HCT116 (cell line): ENCODE measurements at regions not wholly inside any gene's neighbourhood (a gene's known extent, or its start where the extent isn't known, plus 50 kb on each side); places are given as distances from the start of the nearest gene placed in this dataset.

Experiments used
- ATAC-seq: fragments of 200-7000 bp; cut with Tn5 transposase; 2 replicates; pipeline ENCODE4 v1.9.1; 2020; ENCODE audit warnings: mild to moderate bottlenecking, moderate library complexity
- BruUV-seq: library from RNA; stranded (reverse); fragments of 400-500 nt; replicated peaks from 2 replicates; lab custom pipeline; 2021; lab: Mats Ljungman, UMichigan
- CTCF ChIA-PET: fragments of 300-600 bp; sonication (Branson Sonifier 250); formaldehyde crosslinking; loops from one replicate; lab custom pipeline; 2021; ENCODE audit warnings: antibody characterized with exemption; lab: Charles Lee
- POLR2A ChIA-PET: fragments of 300-600, 350-600 bp; sonication (Branson Sonifier 250); formaldehyde crosslinking; loops from one replicate; lab custom pipeline; 2021; ENCODE audit warnings: antibody characterized with exemption; lab: Charles Lee
- RAD21 ChIA-PET, 2 experiments: fragments of 300-600 bp; sonication (Branson Sonifier 250); formaldehyde crosslinking; loops; one replicate each; lab custom pipeline; 2023; ENCODE audit warnings: low total read pairs in 2 of 2; ENCODE audit not compliant: uncharacterized antibody in 2 of 2, unreplicated experiment in 2 of 2, low non-redundant PET in 1 of 2; lab: Charles Lee
- DNase-seq: peaks from one replicate; pipeline ENCODE4 v3.0.0-alpha.2; 2010; ENCODE audit warnings: low read depth, low spot score
- H2AFZ ChIP-seq: fragments of 200-600 bp; shearing (Covaris generic), sonication (generic); 2 replicates; pipeline ENCODE4 v1.6.1; 2017; ENCODE audit warnings: low read depth, mixed run types, mixed read lengths, antibody characterized with exemption, low read length; ENCODE audit not compliant: poor library complexity, severe bottlenecking
- H3K27ac ChIP-seq: 2 replicates; pipeline ENCODE4 v1.5.1; 2012; ENCODE audit warnings: low read depth, low read length
- H3K27me3 ChIP-seq: fragments of 200-600 bp; sonication (generic); 2 replicates; pipeline ENCODE4 v1.6.1; 2016; ENCODE audit warnings: mixed run types, low read length, mixed read lengths; ENCODE audit not compliant: insufficient read depth
- H3K36me3 ChIP-seq, 2 experiments: fragments of 200-500 bp in 1 of 2; fragments of 200-600 bp in 1 of 2; sonication (Bioruptor generic) in 1 of 2; sonication (generic) in 1 of 2; 2 replicates each; pipeline versions ENCODE4 v1.5.1 to v1.6.1; 2014 to 2016; ENCODE audit warnings: low read length in 2 of 2, inconsistent platforms in 1 of 2, mixed read lengths in 1 of 2, mixed run types in 1 of 2; ENCODE audit not compliant: insufficient read depth in 2 of 2, control insufficient read depth in 1 of 2
- H3K4me1 ChIP-seq, 2 experiments: fragments of 200-600 bp in 1 of 2; sonication (generic) in 1 of 2; 2 replicates each; pipeline versions ENCODE4 v1.5.1 to v1.6.1; 2012 to 2017; ENCODE audit warnings: low read length in 2 of 2, inconsistent platforms in 1 of 2, mild to moderate bottlenecking in 1 of 2, mixed read lengths in 1 of 2, mixed run types in 1 of 2, moderate library complexity in 1 of 2; ENCODE audit not compliant: insufficient read depth in 2 of 2, control insufficient read depth in 1 of 2
- H3K4me2 ChIP-seq: fragments of 200-600 bp; sonication (generic); 2 replicates; pipeline ENCODE4 v1.6.1; 2017; ENCODE audit warnings: mixed run types, low read length, mixed read lengths
- H3K4me3 ChIP-seq, 2 experiments: fragments of 200-600 bp in 1 of 2; sonication (generic) in 1 of 2; replicated peaks in 1 of 2; 2 replicates each; pipeline ENCODE4 v1.5.1; 2011 to 2016; ENCODE audit warnings: low read length in 2 of 2, control low read depth in 1 of 2, low read depth in 1 of 2, mild to moderate bottlenecking in 1 of 2, mixed read lengths in 1 of 2, mixed run types in 1 of 2
- H3K79me2 ChIP-seq: fragments of 200-600 bp; sonication (generic); 2 replicates; pipeline ENCODE4 v1.6.1; 2017; ENCODE audit warnings: mild to moderate bottlenecking, mixed run types, low read length, moderate library complexity, mixed read lengths; ENCODE audit not compliant: insufficient read depth
- H3K9ac ChIP-seq: fragments of 200-600 bp; sonication (generic); 2 replicates; pipeline ENCODE4 v1.6.1; 2016; ENCODE audit warnings: low read length, mixed read lengths
- H3K9me2 ChIP-seq: fragments of 200-600 bp; sonication (generic), shearing (Covaris generic); 2 replicates; pipeline ENCODE4 v1.6.1; 2017; ENCODE audit warnings: mixed run types, mild to moderate bottlenecking, moderate library complexity; ENCODE audit not compliant: insufficient read depth
- H3K9me3 ChIP-seq, 2 experiments: fragments of 200-500 bp in 1 of 2; fragments of 200-600 bp in 1 of 2; sonication (Bioruptor generic) in 1 of 2; sonication (generic) in 1 of 2; 2 replicates each; pipeline ENCODE4 v1.6.1; 2014 to 2017; ENCODE audit warnings: low read length in 2 of 2, mixed read lengths in 2 of 2, inconsistent platforms in 1 of 2, low read depth in 1 of 2, mild to moderate bottlenecking in 1 of 2, mixed run types in 1 of 2, moderate library complexity in 1 of 2; ENCODE audit not compliant: control insufficient read depth in 1 of 2, insufficient read depth in 1 of 2
- H4K20me1 ChIP-seq: fragments of 200-600 bp; sonication (generic), shearing (Covaris generic); 2 replicates; pipeline ENCODE4 v1.6.1; 2017; ENCODE audit warnings: mixed run types, mild to moderate bottlenecking, moderate library complexity; ENCODE audit not compliant: insufficient read depth
- CBX3 ChIP-seq: IDR thresholded peaks from 2 replicates; pipeline ENCODE4 v1.6.1; 2012; ENCODE audit warnings: low read depth
- CTCF ChIP-seq, 3 experiments: fragments of 200-600 bp in 1 of 3; sonication (generic) in 1 of 3; IDR thresholded peaks in 2 of 3; conservative IDR thresholded peaks in 1 of 3; 2 replicates each; pipeline ENCODE4 v1.5.1; 2012 to 2017; ENCODE audit warnings: low read depth in 2 of 3, low read length in 2 of 3, antibody characterized with exemption in 1 of 3, borderline replicate concordance in 1 of 3, control low read depth in 1 of 3, mild to moderate bottlenecking in 1 of 3, mixed read lengths in 1 of 3, mixed run types in 1 of 3, moderate library complexity in 1 of 3; ENCODE audit not compliant: insufficient read depth in 1 of 3
- EZH2 ChIP-seq: fragments of 200-600 bp; sonication (generic); IDR thresholded peaks from 2 replicates; pipeline ENCODE4 v1.6.1; 2017; ENCODE audit warnings: antibody characterized with exemption, mixed run types
- FOSL1 ChIP-seq: IDR thresholded peaks from 2 replicates; pipeline ENCODE4 v1.6.1; 2012; ENCODE audit warnings: low read depth
- JUND ChIP-seq: IDR thresholded peaks from 2 replicates; pipeline ENCODE4 v1.6.1; 2012
- POLR2AphosphoS5 ChIP-seq: IDR thresholded peaks from 2 replicates; pipeline ENCODE4 v1.6.1; 2011; ENCODE audit warnings: mild to moderate bottlenecking, low read depth, low read length, moderate library complexity
- REST ChIP-seq: IDR thresholded peaks from 2 replicates; pipeline ENCODE4 v1.6.1; 2012; ENCODE audit warnings: low read depth
- SIN3A ChIP-seq: IDR thresholded peaks from 2 replicates; pipeline ENCODE4 v1.6.1; 2012; ENCODE audit warnings: low read depth
- SP1 ChIP-seq: IDR thresholded peaks from 2 replicates; pipeline ENCODE4 v1.6.1; 2012; ENCODE audit warnings: low read depth
- SRF ChIP-seq: IDR thresholded peaks from 2 replicates; pipeline ENCODE4 v1.6.1; 2012; ENCODE audit warnings: low read depth
- TCF7L2 ChIP-seq: IDR thresholded peaks from 2 replicates; pipeline ENCODE4 v1.7.0; 2011; ENCODE audit warnings: borderline replicate concordance, inconsistent platforms; ENCODE audit not compliant: insufficient read depth, insufficient read length; ENCODE audit errors: extremely low read depth
- YY1 ChIP-seq: IDR thresholded peaks from 2 replicates; pipeline ENCODE4 v1.6.1; 2011; ENCODE audit warnings: low read length, low read depth, moderate library complexity, mild to moderate bottlenecking; ENCODE audit not compliant: insufficient replicate concordance; ENCODE audit errors: extremely low read depth
- ZFX ChIP-seq: fragments of 450-650 bp; IDR thresholded peaks from 2 replicates; pipeline ENCODE4 v1.6.1; 2017
- ZNF274 ChIP-seq: fragments of 200-500 bp; sonication (Bioruptor generic); IDR thresholded peaks from 2 replicates; pipeline ENCODE4 v1.6.1; 2014; ENCODE audit warnings: mild to moderate bottlenecking, low read depth, low read length, inconsistent platforms
- intact Hi-C: fragments of 100-400 bp; cut with micrococcal nuclease; formaldehyde crosslinking; loops from 2 replicates; pipeline ENCODE4 v1.10.0; 2022

GRCh38 chr5:32859211-32859641, 148.1 kb downstream of the NPR3 start:
- Histone ChIP-seq H3K27me3 (no peaks in the 10 kb centered on the region), H3K79me2 (no peaks in the 10 kb centered on the region), H3K9me2 (no peaks in the 10 kb centered on the region), H3K9ac (no peak overlapping the region), H2AFZ (no peak overlapping the region), H4K20me1 (no peaks in the 10 kb centered on the region), H3K36me3 (no peaks in the 10 kb centered on the region), H3K4me1 (no peaks in the 10 kb centered on the region), H3K9me3 (no peaks in the 10 kb centered on the region), H3K4me2 (no peak overlapping the region), H3K27ac (no peak overlapping the region), H3K4me3 (no peak overlapping the region)
- ChIA-PET RAD21 (no interaction called here), POLR2A (no interaction called here), CTCF (no interaction called here)
- no peak for DNase-seq
- TF ChIP-seq ZFX, result no peak
- no peak for TF ChIP-seq ZNF274
- no peak for TF ChIP-seq YY1
- TF ChIP-seq SP1, result no peak
- TF ChIP-seq CBX3, result no peak
- TF ChIP-seq CTCF (IDR thresholded peaks at IDR 0.05 in 2 of 3, conservative IDR thresholded peaks at IDR 0.05 in 1 of 3; ENCODE audit: borderline replicate concordance in 1 of 3, insufficient read depth in 1 of 3, low read depth in 2 of 3, low read length in 2 of 3), result no peak
- TF ChIP-seq JUND, result no peak
- TF ChIP-seq TCF7L2, result no peak
- no peak for TF ChIP-seq SRF
- TF ChIP-seq REST, result no peak
- TF ChIP-seq SIN3A, result no peak
- TF ChIP-seq FOSL1, result no peak
- no peak for TF ChIP-seq EZH2
- no peak for TF ChIP-seq POLR2AphosphoS5
- BruUV-seq, result no TSS peak
- ATAC-seq, result no peak
- intact Hi-C loops, result no loop called here
